ENCODE measurements at regions not wholly inside any gene's neighbourhood (a gene's known extent, or its start where the extent isn't known, plus 50 kb on each side); places are given as distances from the start of the nearest gene placed in this dataset.

- TF ChIP-seq CTCF (IDR thresholded peaks at IDR 0.05), result no peak
- TF ChIP-seq FOXP4 (CRISPR knock-in tag; IDR thresholded peaks at IDR 0.05), result no peak
- TF ChIP-seq E2F5 (CRISPR knock-in tag; IDR thresholded peaks at IDR 0.05), result no peak
- no peak for TF ChIP-seq ERG (CRISPR knock-in tag; IDR thresholded peaks at IDR 0.05)
- TF ChIP-seq ZNF232 (CRISPR knock-in tag; IDR thresholded peaks at IDR 0.05), result no peak
- TF ChIP-seq NFE2L1 (CRISPR knock-in tag; IDR thresholded peaks at IDR 0.05), result no peak
- no peak for TF ChIP-seq GTF2I (CRISPR knock-in tag; conservative IDR thresholded peaks at IDR 0.05)
- no peak for TF ChIP-seq TP53 (CRISPR knock-in tag; IDR thresholded peaks at IDR 0.05)
- no peak for TF ChIP-seq CREM (CRISPR knock-in tag; IDR thresholded peaks at IDR 0.05)
These were observed 150.1 kb downstream of the CYB561 start for GRCh38 chr17:63295839-63296590.

Measured in WTC11 (cell line).